ENCODE measurements at regions not wholly inside any gene's neighbourhood (a gene's known extent, or its start where the extent isn't known, plus 50 kb on each side); places are given as distances from the start of the nearest gene placed in this dataset.

- TF ChIP-seq, protein P1, sequence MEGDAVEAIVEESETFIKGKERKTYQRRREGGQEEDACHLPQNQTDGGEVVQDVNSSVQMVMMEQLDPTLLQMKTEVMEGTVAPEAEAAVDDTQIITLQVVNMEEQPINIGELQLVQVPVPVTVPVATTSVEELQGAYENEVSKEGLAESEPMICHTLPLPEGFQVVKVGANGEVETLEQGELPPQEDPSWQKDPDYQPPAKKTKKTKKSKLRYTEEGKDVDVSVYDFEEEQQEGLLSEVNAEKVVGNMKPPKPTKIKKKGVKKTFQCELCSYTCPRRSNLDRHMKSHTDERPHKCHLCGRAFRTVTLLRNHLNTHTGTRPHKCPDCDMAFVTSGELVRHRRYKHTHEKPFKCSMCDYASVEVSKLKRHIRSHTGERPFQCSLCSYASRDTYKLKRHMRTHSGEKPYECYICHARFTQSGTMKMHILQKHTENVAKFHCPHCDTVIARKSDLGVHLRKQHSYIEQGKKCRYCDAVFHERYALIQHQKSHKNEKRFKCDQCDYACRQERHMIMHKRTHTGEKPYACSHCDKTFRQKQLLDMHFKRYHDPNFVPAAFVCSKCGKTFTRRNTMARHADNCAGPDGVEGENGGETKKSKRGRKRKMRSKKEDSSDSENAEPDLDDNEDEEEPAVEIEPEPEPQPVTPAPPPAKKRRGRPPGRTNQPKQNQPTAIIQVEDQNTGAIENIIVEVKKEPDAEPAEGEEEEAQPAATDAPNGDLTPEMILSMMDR (IDR thresholded peaks at IDR 0.05; ENCODE audit: borderline replicate concordance, extremely low read depth, low read length, poor library complexity, severe bottlenecking): no peak
- TF ChIP-seq EZH2 (IDR thresholded peaks at IDR 0.05; ENCODE audit: borderline replicate concordance, low read depth, low read length, severe bottlenecking): no peak
Observed at GRCh38 chr1:57872913-57873312, 449.1 kb upstream of the DAB1 start.

Measured in DND-41 (cell line).